ENCODE measurements at regions not wholly inside any gene's neighbourhood (a gene's known extent, or its start where the extent isn't known, plus 50 kb on each side); places are given as distances from the start of the nearest gene placed in this dataset.

GRCh38 chr16:50497592-50497991 is 50.6 kb upstream of the NKD1 start:
- peak; percentile 35 for DNase-seq (ENCODE audit: low read depth)
- no peak overlapping the region for H3K4me3 ChIP-seq (ENCODE audit: low read depth, low read length)

GRCh38 chr16:50496990-50497389 is 51.2 kb upstream of the NKD1 start:
- no peak for TF ChIP-seq CTCF (IDR thresholded peaks at IDR 0.05; ENCODE audit: insufficient read depth, low read length, poor library complexity, severe bottlenecking)
- no peaks in the 10 kb centered on the region for H3K36me3 ChIP-seq (ENCODE audit: control insufficient read depth, insufficient read depth, low read length)
- no peaks in the 10 kb centered on the region for H3K27me3 ChIP-seq (ENCODE audit: control insufficient read depth, insufficient read depth, low read length)
- DNase-seq (ENCODE audit: low read depth), result no peak
- H3K4me3 ChIP-seq (ENCODE audit: low read depth, low read length), result no peak overlapping the region

More at GRCh38 chr16:50497592-50497991, 50.6 kb upstream of the NKD1 start:
- H3K27me3 ChIP-seq (ENCODE audit: control insufficient read depth, insufficient read depth, low read length), result no peaks in the 10 kb centered on the region
- TF ChIP-seq CTCF (IDR thresholded peaks at IDR 0.05; ENCODE audit: insufficient read depth, low read length, poor library complexity, severe bottlenecking), result no peak
- H3K36me3 ChIP-seq (ENCODE audit: control insufficient read depth, insufficient read depth, low read length), result no peaks in the 10 kb centered on the region

GRCh38 chr16:50495673-50496072 is 52.5 kb upstream of the NKD1 start:
- no peaks in the 10 kb centered on the region for H3K36me3 ChIP-seq (ENCODE audit: control insufficient read depth, insufficient read depth, low read length)
- no peak for TF ChIP-seq CTCF (IDR thresholded peaks at IDR 0.05; ENCODE audit: insufficient read depth, low read length, poor library complexity, severe bottlenecking)
- no peaks in the 10 kb centered on the region for H3K27me3 ChIP-seq (ENCODE audit: control insufficient read depth, insufficient read depth, low read length)
- no peak for DNase-seq (ENCODE audit: low read depth)
- no peak overlapping the region for H3K4me3 ChIP-seq (ENCODE audit: low read depth, low read length)

GRCh38 chr16:50494501-50495491 is 53.4 kb upstream of the NKD1 start:
- DNase-seq (ENCODE audit: low read depth), result no peak
- no peak for TF ChIP-seq CTCF (IDR thresholded peaks at IDR 0.05; ENCODE audit: insufficient read depth, low read length, poor library complexity, severe bottlenecking)
- H3K4me3 ChIP-seq (ENCODE audit: low read depth, low read length), result no peak overlapping the region
- no peaks in the 10 kb centered on the region for H3K36me3 ChIP-seq (ENCODE audit: control insufficient read depth, insufficient read depth, low read length)
- H3K27me3 ChIP-seq (ENCODE audit: control insufficient read depth, insufficient read depth, low read length), result no peaks in the 10 kb centered on the region

GRCh38 chr16:50491516-50491915 is 56.7 kb upstream of the NKD1 start:
- Histone ChIP-seq H3K27me3 (ENCODE audit: control insufficient read depth, insufficient read depth, low read length) (no peaks in the 10 kb centered on the region), H3K36me3 (ENCODE audit: control insufficient read depth, insufficient read depth, low read length) (no peaks in the 10 kb centered on the region), H3K4me3 (ENCODE audit: low read depth, low read length) (no peak overlapping the region)
- no peak for TF ChIP-seq CTCF (IDR thresholded peaks at IDR 0.05; ENCODE audit: insufficient read depth, low read length, poor library complexity, severe bottlenecking)
- DNase-seq (ENCODE audit: low read depth), result no peak

Measured in kidney epithelial cell (primary cell).